MG63 (cell line): ENCODE measurements at regions not wholly inside any gene's neighbourhood (a gene's known extent, or its start where the extent isn't known, plus 50 kb on each side); places are given as distances from the start of the nearest gene placed in this dataset.
A peak's percentile ranks its signal among the peaks of the same experiment; 100 is the strongest.
"Not testable (repeated sequence)": the region's sequence is repeated elsewhere in the genome, so short reads cannot be mapped to it uniquely, and the experiment has no call there.

Source experiments
- DNase-seq: peaks from one replicate; pipeline ENCODE4 v3.0.0-alpha.2; 2020
- H3K27me3 ChIP-seq: fragments of 250-450 bp; sonication (Bioruptor Pico); 2 replicates; pipeline ENCODE4 v1.5.1; 2020; ENCODE audit warnings: mild to moderate bottlenecking, moderate library complexity
- H3K36me3 ChIP-seq: fragments of 250-450 bp; sonication (Bioruptor Pico); 2 replicates; pipeline ENCODE4 v1.5.1; 2020; ENCODE audit warnings: mild to moderate bottlenecking, moderate library complexity
- H3K4me3 ChIP-seq: fragments of 250-450 bp; sonication (Bioruptor Pico); 2 replicates; pipeline ENCODE4 v1.5.1; 2020; ENCODE audit warnings: mild to moderate bottlenecking, moderate library complexity
- H3K9me3 ChIP-seq: fragments of 250-450 bp; sonication (Bioruptor Pico); 2 replicates; pipeline ENCODE4 v1.5.1; 2020; ENCODE audit warnings: mild to moderate bottlenecking, moderate library complexity

DNA sequence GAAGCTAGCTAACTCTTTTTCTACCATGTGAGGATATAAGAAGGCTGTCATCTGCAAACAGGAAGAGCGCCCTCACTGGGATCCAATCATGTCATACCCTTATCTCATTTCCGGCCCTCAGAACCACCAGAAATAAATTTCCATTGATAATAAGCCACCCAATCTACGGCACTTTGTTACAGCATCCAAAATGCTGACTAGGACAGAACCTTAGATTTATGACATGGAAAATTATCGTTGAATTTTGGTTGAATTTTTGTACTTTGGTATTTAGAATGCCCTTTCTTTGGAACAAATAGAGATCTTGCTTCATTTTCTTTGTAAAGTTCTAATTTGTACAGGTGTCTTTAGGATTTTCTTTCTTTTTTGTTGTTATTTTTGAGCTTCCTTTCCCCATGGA lies 53.3 kb upstream of the CYLC2 start:
- no peaks in the 10 kb centered on the region for H3K36me3 ChIP-seq
- H3K27me3 ChIP-seq: no peaks in the 10 kb centered on the region
- H3K4me3 ChIP-seq: no peak overlapping the region
- DNase-seq: no peak
- no peaks in the 10 kb centered on the region; the same call in 1 of the 2 replicates for H3K9me3 ChIP-seq

- DNase-seq: no peak
- H3K9me3 ChIP-seq: no peaks in the 10 kb centered on the region
These were observed 72.6 kb upstream of the CYLC2 start for GRCh38 chr9:102922526-102922925.

GRCh38 chr9:102911185-102911584 lies 83.9 kb upstream of the CYLC2 start:
- Histone ChIP-seq H3K4me3 (no peak overlapping the region), H3K9me3 (no peaks in the 10 kb centered on the region), H3K27me3 (no peaks in the 10 kb centered on the region), H3K36me3 (no peaks in the 10 kb centered on the region)
- DNase-seq: no peak

More at GRCh38 chr9:102922526-102922925, 72.6 kb upstream of the CYLC2 start:
- Histone ChIP-seq H3K4me3 (no peak overlapping the region), H3K27me3 (no peaks in the 10 kb centered on the region), H3K36me3 (no peaks in the 10 kb centered on the region)

GRCh38 chr9:102905795-102906194 lies 89.3 kb upstream of the CYLC2 start:
- H3K36me3 ChIP-seq, H3K27me3 ChIP-seq, H3K9me3 ChIP-seq, H3K4me3 ChIP-seq, DNase-seq: not testable (repeated sequence)

DNA sequence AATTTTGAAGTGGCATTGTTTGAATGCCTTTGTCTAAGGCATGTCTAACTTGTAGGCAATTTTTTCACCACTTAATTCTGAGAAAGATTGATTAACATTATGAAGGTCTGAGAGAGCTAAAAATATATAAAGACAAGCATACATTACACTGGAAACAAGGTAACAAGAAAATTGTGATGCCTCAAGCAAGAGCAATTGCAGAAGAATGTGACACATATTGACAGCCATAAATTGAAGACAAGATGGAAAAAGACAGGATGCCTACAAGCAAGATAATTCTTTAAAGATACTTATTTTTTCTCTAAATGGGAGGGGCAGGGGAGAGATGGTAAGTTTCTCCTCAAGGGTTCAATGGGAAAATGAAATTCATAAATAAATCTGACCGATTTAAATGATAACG lies 103.1 kb upstream of the CYLC2 start:
- no peaks in the 10 kb centered on the region for H3K27me3 ChIP-seq
- H3K36me3 ChIP-seq: no peaks in the 10 kb centered on the region
- H3K4me3 ChIP-seq: no peak overlapping the region
- H3K9me3 ChIP-seq: no peaks in the 10 kb centered on the region
- no peak for DNase-seq

GRCh38 chr9:102888747-102889146 lies 106.4 kb upstream of the CYLC2 start:
- H3K4me3 ChIP-seq, DNase-seq, H3K27me3 ChIP-seq, H3K36me3 ChIP-seq, H3K9me3 ChIP-seq: not testable (repeated sequence)

- Histone ChIP-seq H3K4me3 (no peak overlapping the region), H3K9me3 (no peaks in the 10 kb centered on the region), H3K27me3 (no peaks in the 10 kb centered on the region), H3K36me3 (no peaks in the 10 kb centered on the region)
- no peak for DNase-seq
These were observed 119.4 kb upstream of the CYLC2 start for GRCh38 chr9:102875687-102876086.

GRCh38 chr9:102867488-102867887 lies 127.6 kb upstream of the CYLC2 start:
- H3K36me3 ChIP-seq: no peaks in the 10 kb centered on the region
- DNase-seq: peak; percentile 76
- no peaks in the 10 kb centered on the region for H3K9me3 ChIP-seq
- no peaks in the 10 kb centered on the region for H3K27me3 ChIP-seq
- no peak overlapping the region for H3K4me3 ChIP-seq

GRCh38 chr9:102862478-102862877 lies 132.7 kb upstream of the CYLC2 start:
- no peaks in the 10 kb centered on the region for H3K36me3 ChIP-seq
- no peaks in the 10 kb centered on the region for H3K9me3 ChIP-seq
- H3K4me3 ChIP-seq: peak overlapping the region; percentile 13; the same call in 1 of the 2 replicates
- H3K27me3 ChIP-seq: no peaks in the 10 kb centered on the region
- DNase-seq: no peak

GRCh38 chr9:102855641-102856040 lies 139.5 kb upstream of the CYLC2 start:
- Histone ChIP-seq H3K4me3 (no peak overlapping the region), H3K27me3 (no peaks in the 10 kb centered on the region)
- DNase-seq: no peak

DNA sequence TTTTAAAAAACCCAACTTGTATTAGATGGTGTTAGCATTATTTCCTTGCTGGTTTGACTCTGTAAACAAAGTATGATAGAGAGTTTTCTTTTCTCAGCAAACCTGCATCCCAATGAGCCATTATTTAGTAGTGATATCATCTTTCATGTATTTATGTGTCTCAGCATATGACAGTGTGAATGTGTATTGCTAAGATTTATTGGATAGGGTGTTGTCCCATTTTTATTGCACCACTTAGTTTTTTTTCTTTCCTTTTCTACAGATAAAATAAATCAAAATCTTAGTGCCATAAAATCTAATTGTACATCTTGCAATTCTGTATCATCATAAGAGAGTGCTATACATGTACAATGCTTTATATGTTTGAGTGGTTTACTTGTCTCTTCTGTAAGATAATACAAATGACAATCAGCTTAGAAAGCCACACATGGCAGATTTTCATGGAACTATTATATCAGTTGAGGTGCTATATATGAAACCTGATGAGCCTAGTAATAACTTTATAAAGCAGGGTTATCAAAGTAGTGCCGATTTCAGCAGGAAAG lies 149.2 kb upstream of the CYLC2 start:
- Histone ChIP-seq H3K27me3 (no peaks in the 10 kb centered on the region), H3K36me3 (no peaks in the 10 kb centered on the region), H3K4me3 (no peak overlapping the region), H3K9me3 (no peaks in the 10 kb centered on the region)
- DNase-seq: no peak

More at GRCh38 chr9:102855641-102856040, 139.5 kb upstream of the CYLC2 start:
- Histone ChIP-seq H3K9me3 (no peaks in the 10 kb centered on the region), H3K36me3 (no peaks in the 10 kb centered on the region)

DNA sequence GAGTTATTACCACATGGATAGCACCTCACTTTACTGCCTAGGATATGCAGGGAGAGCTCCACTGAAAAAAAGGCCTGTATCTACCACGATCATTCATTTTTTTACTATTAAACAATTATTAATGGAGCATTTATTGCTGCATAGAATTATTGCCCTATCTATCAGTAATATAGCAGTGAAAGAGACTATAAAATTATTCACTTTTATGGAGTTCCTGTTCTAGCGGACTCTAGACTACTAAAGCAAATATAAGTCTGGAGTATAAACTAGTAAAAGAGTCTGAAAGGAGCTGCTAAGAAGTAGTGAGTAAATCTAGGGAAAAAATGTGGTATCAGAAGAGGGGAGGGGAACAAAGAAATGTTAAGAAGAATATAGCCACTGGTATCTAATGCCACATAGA lies 150.4 kb upstream of the CYLC2 start:
- Histone ChIP-seq H3K9me3 (no peaks in the 10 kb centered on the region; the same call in 1 of the 2 replicates), H3K36me3 (no peaks in the 10 kb centered on the region), H3K4me3 (no peak overlapping the region), H3K27me3 (no peaks in the 10 kb centered on the region)
- no peak for DNase-seq

DNA sequence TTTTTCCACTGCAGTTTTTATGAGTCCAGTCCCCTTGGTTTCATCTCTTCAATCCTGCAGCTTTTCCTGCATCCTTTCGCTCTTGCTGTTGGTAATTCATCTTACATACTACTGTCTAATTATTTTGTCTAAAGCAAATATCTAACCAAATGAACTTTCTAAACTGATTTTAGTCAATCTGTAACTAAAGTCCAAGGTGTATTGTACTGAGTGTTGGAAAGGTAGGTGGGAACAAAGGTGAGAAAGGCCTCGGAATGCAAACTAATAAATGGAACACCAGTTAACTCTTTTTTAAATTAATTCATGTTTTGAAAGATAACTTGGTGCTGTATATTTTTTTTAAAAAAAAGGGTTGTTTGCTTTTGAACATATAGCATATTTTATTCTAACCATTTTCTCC lies 152.7 kb upstream of the CYLC2 start:
- no peak for DNase-seq
- Histone ChIP-seq H3K4me3 (no peak overlapping the region), H3K27me3 (no peaks in the 10 kb centered on the region), H3K9me3 (no peaks in the 10 kb centered on the region; the same call in 1 of the 2 replicates), H3K36me3 (no peaks in the 10 kb centered on the region)

DNA sequence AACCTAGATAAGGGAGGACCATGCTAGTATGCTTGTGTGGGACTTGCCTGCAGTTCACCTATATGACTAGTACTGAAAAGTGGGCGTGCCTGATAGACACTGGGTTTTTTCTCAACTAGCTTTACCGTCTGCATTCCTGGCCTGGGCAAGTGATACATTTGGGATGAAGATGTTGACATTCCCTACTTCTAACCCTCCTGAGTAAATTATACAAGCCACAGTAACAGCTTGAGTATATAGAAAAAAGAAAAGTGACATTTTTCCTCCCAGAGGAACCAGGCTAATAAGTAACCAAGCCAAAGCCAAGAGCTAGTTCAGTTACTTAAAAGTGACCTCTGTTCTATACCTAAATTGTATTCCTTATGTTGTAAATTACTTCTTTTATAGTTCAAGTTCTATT lies 153.8 kb upstream of the CYLC2 start:
- Histone ChIP-seq H3K27me3 (no peaks in the 10 kb centered on the region), H3K36me3 (no peaks in the 10 kb centered on the region), H3K9me3 (no peaks in the 10 kb centered on the region; the same call in 1 of the 2 replicates), H3K4me3 (no peak overlapping the region)
- DNase-seq: no peak

DNA sequence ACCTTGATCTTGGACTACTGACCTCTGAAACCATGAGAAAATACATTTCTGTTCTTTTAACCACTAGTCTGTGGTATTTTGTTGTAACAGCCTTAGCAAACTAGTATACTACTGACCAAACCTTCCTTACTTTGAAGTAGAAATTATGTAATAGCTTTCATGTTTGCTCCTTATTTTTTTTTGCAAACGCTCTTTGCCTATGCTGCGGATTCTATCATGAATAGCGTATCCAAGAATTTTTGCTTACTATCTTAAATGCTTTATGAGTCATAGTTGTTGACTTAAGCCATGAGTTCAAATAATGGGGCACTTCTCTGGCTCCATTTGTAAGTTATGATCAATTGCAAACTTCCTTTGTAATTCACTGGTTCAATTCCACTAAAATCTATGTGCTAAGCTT lies 154.8 kb upstream of the CYLC2 start:
- no peak overlapping the region for H3K4me3 ChIP-seq
- no peaks in the 10 kb centered on the region for H3K27me3 ChIP-seq
- no peaks in the 10 kb centered on the region for H3K36me3 ChIP-seq
- DNase-seq: no peak
- no peaks in the 10 kb centered on the region; the same call in 1 of the 2 replicates for H3K9me3 ChIP-seq

DNA sequence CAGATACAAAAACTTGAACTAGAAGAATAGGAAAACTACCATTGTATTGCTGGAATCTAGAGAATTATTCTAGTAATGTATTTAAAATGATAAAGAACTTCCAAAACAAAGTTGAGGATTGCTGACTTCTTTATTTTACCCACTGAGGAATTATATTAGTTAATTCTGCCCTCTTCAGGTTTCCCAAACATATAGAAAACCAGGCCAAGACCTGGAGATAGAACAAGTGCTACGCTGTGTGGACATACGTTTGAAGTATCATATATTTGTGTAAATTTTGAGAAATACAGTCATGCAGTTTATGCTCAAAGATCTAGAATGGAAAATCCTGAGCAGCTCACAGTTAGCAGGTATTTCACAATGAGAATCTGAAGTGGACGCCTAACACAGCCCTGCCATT lies 162.3 kb upstream of the CYLC2 start:
- Histone ChIP-seq H3K4me3 (no peak overlapping the region), H3K9me3 (no peaks in the 10 kb centered on the region), H3K36me3 (no peaks in the 10 kb centered on the region), H3K27me3 (no peaks in the 10 kb centered on the region)
- no peak for DNase-seq

GRCh38 chr9:102796244-102796643 lies 198.9 kb upstream of the CYLC2 start:
- Histone ChIP-seq H3K4me3 (no peak overlapping the region), H3K36me3 (no peaks in the 10 kb centered on the region), H3K27me3 (no peaks in the 10 kb centered on the region), H3K9me3 (no peaks in the 10 kb centered on the region)
- no peak for DNase-seq

- Histone ChIP-seq H3K36me3 (no peaks in the 10 kb centered on the region), H3K27me3 (no peaks in the 10 kb centered on the region)
- DNase-seq: no peak
These were observed 199.6 kb upstream of the CYLC2 start for GRCh38 chr9:102795532-102795931.

DNA sequence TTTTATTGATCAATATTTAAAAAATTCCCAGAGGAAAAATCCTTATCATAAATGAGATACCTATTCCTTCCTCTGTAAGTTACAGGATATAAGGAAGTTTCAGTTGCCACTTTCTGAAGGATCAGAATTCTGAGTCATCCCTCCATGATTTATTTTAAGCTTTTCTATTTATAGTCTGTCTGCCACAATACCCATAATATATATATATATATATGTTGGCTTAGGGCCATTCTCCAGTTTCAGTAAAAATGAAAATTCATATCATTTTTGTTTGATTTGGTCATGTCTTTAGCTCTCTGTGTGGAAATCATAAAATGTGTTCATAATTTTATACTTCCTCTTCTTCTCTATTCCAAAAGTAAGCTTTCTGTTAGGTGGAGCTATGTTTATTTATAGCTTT lies 215.8 kb upstream of the CYLC2 start:
- Histone ChIP-seq H3K4me3 (no peak overlapping the region), H3K9me3 (no peaks in the 10 kb centered on the region; the same call in 1 of the 2 replicates)
- no peak for DNase-seq

More at GRCh38 chr9:102795532-102795931, 199.6 kb upstream of the CYLC2 start:
- no peaks in the 10 kb centered on the region for H3K9me3 ChIP-seq
- H3K4me3 ChIP-seq: no peak overlapping the region

More for the DNA sequence above, 215.8 kb upstream of the CYLC2 start:
- Histone ChIP-seq H3K27me3 (no peaks in the 10 kb centered on the region), H3K36me3 (no peaks in the 10 kb centered on the region)
